Activated naive CD8-positive, alpha-beta T cell treated with anti-CD3 and anti-CD28 coated beads, Interleukin-2, amount 50 U/mL, for 24 hours (primary cell): ENCODE measurements at regions not wholly inside any gene's neighbourhood (a gene's known extent, or its start where the extent isn't known, plus 50 kb on each side); places are given as distances from the start of the nearest gene placed in this dataset.
A peak's percentile ranks its signal among the peaks of the same experiment; 100 is the strongest.
"Not testable (repeated sequence)": the region's sequence is repeated elsewhere in the genome, so short reads cannot be mapped to it uniquely, and the experiment has no call there.

Experiments used
- ATAC-seq: fragments of 150-1000 bp; cut with Tn5 transposase; one replicate; pipeline ENCODE4 v1.10.0; 2021
- DNase-seq: peaks from one replicate; pipeline ENCODE4 v3.0.0; 2021
- H3K27ac Mint-ChIP-seq: one replicate; pipeline ENCODE4 v1.8.0; 2021; ENCODE audit warnings: mild to moderate bottlenecking, mixed read lengths
- H3K27me3 Mint-ChIP-seq: one replicate; pipeline ENCODE4 v1.8.0; 2021; ENCODE audit warnings: mixed read lengths
- H3K36me3 Mint-ChIP-seq: one replicate; pipeline ENCODE4 v1.8.0; 2021; ENCODE audit warnings: low read depth, mixed read lengths
- H3K4me1 Mint-ChIP-seq: one replicate; pipeline ENCODE4 v1.8.0; 2021; ENCODE audit warnings: mixed read lengths
- H3K4me3 Mint-ChIP-seq: one replicate; pipeline ENCODE4 v1.8.0; 2021; ENCODE audit warnings: mild to moderate bottlenecking, moderate library complexity, mixed read lengths
- H3K9me3 Mint-ChIP-seq: one replicate; pipeline ENCODE4 v1.8.0; 2021; ENCODE audit warnings: mixed read lengths

DNA sequence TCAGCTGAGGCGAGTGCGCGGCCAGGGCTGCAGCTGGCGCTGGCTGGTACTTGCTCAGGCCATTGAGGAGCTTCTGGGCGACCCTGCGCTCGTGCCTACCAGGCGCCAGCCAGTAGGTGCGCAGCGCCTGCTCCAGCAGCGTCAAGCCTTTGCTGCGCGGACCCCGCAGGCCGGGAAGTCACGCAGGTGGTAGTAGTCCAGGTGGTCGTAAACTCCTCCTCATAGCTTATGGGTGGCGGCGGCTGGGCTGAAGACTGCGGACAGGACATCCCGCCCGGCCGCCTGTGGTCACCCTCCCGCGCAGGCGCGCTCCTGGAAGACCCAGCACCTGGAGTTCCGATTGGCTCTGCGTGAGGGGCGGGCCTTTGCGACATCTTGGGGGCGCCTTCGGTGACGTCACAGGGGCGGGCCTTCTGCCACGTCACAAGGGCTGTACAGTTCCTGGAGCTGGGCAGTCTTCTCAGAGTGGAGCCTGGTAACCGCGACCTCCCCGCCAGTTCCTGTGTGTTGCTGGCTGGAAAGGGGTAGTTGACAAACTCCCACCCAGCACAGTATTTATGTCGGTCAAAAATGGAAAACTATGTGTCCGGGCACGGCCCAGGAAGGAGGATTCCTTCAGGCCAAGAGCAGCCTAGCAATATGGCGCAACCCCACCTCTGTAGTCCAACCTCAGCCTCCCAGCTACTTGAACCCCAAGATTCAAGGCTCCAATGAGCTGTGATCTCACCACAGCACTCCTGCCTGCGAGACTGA lies 102.2 kb upstream of the VKORC1L1 start:
- H3K27ac Mint-ChIP-seq: peak overlapping the region; percentile 76
- H3K27me3 Mint-ChIP-seq: not testable (repeated sequence)

DNA sequence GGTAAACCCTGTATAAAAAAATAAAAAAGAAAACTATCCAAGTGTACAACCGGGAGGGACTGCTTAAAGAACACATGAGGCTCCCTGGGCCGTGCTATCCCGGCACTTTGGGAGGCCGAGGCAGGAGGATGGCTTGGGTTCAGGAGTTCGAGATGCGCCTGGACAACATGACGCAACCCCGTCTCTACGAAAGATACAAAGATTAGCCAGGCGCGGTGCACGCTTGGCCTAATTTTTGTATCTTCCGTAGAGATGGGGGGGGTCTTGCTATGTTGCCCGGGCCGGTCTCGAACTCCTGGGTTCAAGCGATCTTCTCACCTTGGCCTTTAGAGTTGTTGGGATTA lies 101.7 kb upstream of the VKORC1L1 start:
- not testable (repeated sequence) for ATAC-seq, DNase-seq, H3K27me3 Mint-ChIP-seq, H3K36me3 Mint-ChIP-seq, H3K9me3 Mint-ChIP-seq, H3K4me1 Mint-ChIP-seq
- Mint-ChIP-seq H3K27ac (peak overlapping the region; percentile 76), H3K4me3 (peak overlapping the region; percentile 87)

More for the DNA sequence above, 102.2 kb upstream of the VKORC1L1 start:
- not testable (repeated sequence) for H3K36me3 Mint-ChIP-seq, H3K4me1 Mint-ChIP-seq, H3K9me3 Mint-ChIP-seq
- peak overlapping the region; percentile 87 for H3K4me3 Mint-ChIP-seq
- peak; percentile 98 for ATAC-seq
- peak; percentile 93 for DNase-seq

DNA sequence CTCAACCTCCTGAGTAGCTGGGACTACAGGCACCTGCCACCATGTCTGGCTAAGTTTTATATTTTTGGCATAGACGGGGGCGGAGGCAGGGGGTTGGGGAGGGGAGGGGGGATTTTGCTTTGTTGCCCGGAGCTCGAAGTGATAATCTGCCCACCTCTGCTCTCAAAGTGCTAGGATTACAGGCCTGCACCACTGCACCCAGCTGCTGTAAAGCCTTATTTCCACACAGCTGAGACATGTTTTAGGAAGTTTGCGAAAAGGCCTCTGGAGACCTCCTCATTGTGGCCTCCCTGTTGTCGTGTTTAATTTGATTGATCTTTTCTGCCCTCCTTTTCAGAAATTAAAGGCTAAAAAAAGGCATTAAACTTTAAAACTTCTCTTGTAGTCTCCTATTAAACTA lies 96.2 kb upstream of the VKORC1L1 start:
- not testable (repeated sequence) for H3K9me3 Mint-ChIP-seq, H3K4me3 Mint-ChIP-seq, H3K27me3 Mint-ChIP-seq, H3K36me3 Mint-ChIP-seq, H3K27ac Mint-ChIP-seq, ATAC-seq, DNase-seq, H3K4me1 Mint-ChIP-seq

DNA sequence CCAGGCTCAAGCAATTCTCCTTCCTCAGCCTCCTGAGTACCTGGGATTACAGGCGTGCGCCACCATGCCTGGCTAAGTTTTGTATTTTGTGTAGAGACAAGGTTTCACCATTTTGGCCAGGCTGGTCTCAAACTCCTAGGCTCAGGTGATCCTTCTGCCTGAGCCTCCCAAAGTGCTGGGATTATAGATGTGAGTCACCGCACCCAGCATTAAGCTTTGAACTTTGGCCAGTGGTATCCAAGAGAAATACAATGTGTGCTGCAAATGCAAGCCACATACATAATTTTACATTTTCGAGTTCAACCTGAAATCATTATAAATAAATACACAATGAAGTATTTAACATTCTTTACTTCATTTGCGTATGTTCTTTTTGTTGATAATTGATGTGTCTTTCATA lies 82.9 kb upstream of the VKORC1L1 start:
- not testable (repeated sequence) for ATAC-seq, H3K27ac Mint-ChIP-seq, H3K4me3 Mint-ChIP-seq, H3K9me3 Mint-ChIP-seq, H3K27me3 Mint-ChIP-seq, DNase-seq, H3K36me3 Mint-ChIP-seq, H3K4me1 Mint-ChIP-seq

DNA sequence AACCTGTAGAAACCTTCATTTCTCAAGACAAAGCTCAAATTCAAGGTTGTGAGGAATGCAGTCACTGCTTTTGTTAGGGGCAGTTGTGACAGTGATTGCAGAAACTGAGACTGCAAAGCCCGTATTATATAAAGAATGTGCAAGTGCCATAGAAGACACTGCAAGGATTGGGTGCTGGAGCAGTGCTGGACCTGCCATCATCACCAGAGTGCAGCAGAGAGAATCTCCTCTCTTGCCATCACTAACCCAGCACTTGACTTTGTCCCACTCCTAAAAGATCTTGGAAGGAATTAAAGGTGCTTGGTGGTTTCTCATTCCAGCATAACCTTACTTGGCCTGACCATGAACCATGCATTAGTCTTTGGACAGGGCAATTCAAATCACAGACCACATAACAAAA lies 81.1 kb upstream of the VKORC1L1 start:
- H3K4me3 Mint-ChIP-seq, DNase-seq, H3K9me3 Mint-ChIP-seq, H3K27ac Mint-ChIP-seq, ATAC-seq, H3K4me1 Mint-ChIP-seq, H3K36me3 Mint-ChIP-seq, H3K27me3 Mint-ChIP-seq: not testable (repeated sequence)

DNA sequence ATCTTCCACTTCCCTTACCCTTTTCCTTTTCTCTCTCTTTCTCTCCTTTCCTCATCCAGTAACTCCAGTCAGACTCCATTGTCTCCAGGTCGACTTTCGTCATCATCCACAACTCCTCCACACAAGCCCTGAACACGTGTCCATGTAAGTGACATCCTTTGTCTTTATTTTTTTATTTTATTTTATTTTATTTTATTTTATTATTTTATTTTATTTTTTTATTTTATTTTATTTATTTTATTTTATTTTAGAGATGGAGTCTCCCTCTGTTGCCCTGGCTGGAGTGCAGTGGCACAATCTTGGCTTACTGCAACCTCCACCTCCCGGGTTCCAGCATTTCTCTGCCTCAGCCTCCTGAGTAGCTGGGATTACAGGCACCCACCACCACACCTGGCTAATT lies 80.1 kb upstream of the VKORC1L1 start:
- H3K9me3 Mint-ChIP-seq: not testable (repeated sequence)

DNA sequence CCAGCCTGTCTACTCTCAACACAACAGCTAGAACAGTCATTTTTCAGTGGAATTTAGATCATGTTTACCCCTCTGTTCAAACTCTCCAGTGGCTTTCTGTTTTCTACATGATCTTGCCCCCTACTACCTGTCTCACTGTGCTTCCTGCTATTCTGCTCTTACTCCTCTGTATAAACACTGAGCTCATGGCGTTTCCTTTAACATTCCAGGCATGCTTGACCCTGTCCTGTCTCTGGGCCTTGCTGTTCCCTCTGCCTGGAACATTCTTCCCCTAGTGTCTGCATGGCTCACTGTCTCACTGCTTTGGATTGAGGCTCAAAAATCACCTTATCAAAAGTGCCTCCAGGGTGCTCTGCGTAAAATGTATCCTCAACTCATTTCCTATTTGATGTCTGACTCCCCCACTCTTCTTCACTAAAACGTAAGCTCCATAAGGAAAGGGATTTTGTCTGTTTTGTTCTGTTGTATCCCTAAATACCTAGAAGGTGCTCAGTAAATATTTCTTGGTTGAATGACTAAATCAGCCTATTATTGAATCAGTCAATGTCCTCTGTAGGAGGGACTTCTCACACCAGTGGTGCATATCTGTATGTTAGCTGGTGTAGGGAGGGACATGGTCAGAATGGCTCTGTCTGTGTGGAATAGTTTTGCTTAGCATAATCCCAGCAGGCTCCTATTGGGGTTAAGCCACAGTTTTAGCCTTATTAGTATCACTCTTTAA lies 78.0 kb upstream of the VKORC1L1 start:
- ATAC-seq, H3K4me3 Mint-ChIP-seq, DNase-seq, H3K9me3 Mint-ChIP-seq, H3K36me3 Mint-ChIP-seq, H3K27me3 Mint-ChIP-seq, H3K27ac Mint-ChIP-seq, H3K4me1 Mint-ChIP-seq: not testable (repeated sequence)

More for the DNA sequence above, 80.1 kb upstream of the VKORC1L1 start:
- H3K36me3 Mint-ChIP-seq, H3K27ac Mint-ChIP-seq, ATAC-seq, H3K4me3 Mint-ChIP-seq, DNase-seq, H3K4me1 Mint-ChIP-seq, H3K27me3 Mint-ChIP-seq: not testable (repeated sequence)

DNA sequence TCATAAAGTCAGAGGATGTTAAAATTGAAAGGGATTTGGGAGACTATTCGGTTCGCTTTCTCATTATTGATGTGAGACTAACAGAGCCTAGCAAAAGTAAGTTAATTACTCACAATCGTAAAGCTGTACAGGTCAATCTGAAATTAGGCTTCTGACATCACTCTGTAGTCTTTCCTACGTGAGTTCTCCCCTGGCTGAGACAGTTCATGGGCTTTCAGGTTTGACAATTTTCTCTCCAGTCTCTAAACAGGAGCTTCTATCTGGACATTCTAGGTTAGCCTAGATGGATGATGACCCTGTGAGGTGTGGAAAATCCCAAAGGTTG lies 77.5 kb upstream of the VKORC1L1 start:
- not testable (repeated sequence) for H3K27ac Mint-ChIP-seq, H3K4me3 Mint-ChIP-seq, H3K36me3 Mint-ChIP-seq, ATAC-seq, DNase-seq, H3K27me3 Mint-ChIP-seq, H3K4me1 Mint-ChIP-seq, H3K9me3 Mint-ChIP-seq

DNA sequence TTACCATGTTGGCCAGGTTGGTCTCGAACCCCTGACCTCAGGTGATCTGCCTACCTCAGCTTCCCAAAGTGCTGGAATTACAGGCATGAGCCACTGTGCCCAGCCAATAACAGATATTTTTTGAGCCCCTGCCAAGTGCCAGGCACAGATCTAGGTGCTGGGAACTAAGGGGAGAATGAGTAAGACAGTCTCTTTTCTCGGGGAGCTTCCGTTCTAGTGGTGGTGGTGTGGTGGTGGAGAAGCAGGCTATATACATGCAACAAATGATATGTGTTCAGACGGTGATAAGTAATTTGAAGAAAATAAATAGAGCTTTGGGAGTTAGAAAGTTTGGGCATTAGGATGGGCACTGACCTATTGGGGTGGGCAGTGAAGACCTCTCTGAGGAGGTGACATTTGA lies 76.7 kb upstream of the VKORC1L1 start:
- Mint-ChIP-seq H3K36me3 (no peaks in the 10 kb centered on the region), H3K4me1 (peaks cover 8% of the 10 kb centered on the region), H3K27ac (no peak overlapping the region), H3K27me3 (no peaks in the 10 kb centered on the region), H3K9me3 (no peaks in the 10 kb centered on the region), H3K4me3 (no peak overlapping the region)
- ATAC-seq (no peak), DNase-seq (no peak)

DNA sequence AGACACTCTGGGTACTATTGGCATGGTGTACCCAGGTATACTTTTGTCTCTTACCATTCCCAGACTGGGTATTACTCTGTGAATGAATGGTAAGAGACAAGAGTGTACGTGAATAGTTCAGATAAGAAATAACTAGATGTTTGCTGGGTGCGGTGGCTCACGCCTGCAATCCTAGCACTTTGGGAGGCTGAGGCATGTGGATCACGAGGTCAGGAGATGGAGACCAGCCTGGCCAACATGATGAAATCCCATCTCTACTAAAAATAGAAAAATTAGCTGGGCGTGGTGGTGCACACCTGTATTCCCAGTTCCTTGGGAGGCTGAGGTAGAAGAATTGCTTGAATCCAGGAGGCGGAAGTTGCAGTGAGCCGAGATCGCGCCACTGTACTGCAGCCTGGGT lies 75.8 kb upstream of the VKORC1L1 start:
- not testable (repeated sequence) for DNase-seq, H3K27me3 Mint-ChIP-seq, ATAC-seq, H3K36me3 Mint-ChIP-seq, H3K4me1 Mint-ChIP-seq, H3K27ac Mint-ChIP-seq, H3K9me3 Mint-ChIP-seq, H3K4me3 Mint-ChIP-seq

DNA sequence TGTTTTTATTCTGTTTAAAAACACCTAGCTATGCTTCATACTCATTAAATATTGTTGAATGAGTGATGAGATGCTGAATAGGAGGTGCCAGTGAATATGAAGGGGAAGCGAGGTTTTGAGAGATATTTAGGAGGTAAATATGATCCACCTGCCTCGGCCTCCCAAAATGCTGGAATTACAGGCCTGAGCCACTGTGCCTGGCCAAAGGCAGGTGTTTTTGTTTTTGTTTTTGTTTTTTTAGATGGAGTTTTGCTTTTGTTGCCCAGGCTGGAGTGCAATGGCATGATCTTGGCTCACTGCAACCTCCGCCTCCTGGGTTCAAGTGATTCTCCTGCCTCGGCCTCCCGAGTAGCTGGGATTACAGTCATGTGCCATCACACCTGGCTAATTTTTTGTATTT lies 75.3 kb upstream of the VKORC1L1 start:
- not testable (repeated sequence) for H3K4me3 Mint-ChIP-seq, H3K9me3 Mint-ChIP-seq, H3K27me3 Mint-ChIP-seq, DNase-seq, H3K4me1 Mint-ChIP-seq, H3K36me3 Mint-ChIP-seq, H3K27ac Mint-ChIP-seq, ATAC-seq

DNA sequence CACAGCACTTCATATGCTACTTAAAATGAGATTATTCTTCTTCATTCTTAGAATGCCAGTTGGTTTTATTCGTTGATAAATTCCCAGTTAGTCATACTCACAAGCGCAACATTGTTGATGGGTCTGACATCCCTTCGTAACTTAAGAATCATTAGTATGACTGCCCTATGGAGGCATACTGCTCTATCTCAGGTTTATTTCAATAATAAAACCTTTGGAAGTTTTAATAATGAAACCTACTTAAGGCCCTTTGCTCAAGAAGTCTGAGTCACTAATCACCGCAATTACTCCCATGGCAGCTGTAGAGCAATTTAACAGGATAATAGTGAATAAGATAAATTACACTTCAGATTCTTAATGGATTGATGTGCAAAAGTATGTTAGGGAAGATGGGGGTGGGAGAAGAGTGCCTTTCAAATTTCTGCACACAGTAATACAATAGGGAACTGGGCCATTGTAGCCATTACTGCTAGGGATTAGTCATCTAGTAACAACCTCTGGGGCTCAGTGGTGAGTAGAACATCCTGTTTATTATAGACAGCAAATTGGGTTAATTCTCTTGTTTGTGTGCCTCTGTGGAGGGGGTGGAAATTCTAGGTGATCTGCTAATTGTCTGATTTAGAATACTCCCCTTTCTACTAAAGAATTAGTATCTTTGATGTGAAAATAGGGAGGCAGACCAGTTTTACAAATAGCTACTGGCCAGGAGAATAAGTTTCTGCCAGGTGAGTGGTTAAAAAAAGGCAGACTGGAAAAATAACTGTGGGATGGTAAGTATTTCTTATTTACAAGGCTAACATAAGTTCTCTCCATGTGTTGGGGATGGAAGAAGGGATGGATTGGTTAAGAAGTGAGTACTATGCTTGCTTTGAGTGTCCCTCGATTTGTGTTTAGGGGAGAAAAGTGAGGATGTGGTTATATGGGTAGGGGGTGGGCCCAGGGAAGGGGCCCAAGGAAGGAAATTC lies 74.5 kb upstream of the VKORC1L1 start:
- Mint-ChIP-seq H3K27ac (peak overlapping the region; percentile 6), H3K27me3 (no peaks in the 10 kb centered on the region), H3K36me3 (no peaks in the 10 kb centered on the region), H3K9me3 (no peaks in the 10 kb centered on the region), H3K4me1 (peaks cover 8% of the 10 kb centered on the region), H3K4me3 (no peak overlapping the region)
- no peak for DNase-seq
- peak; percentile 49 for ATAC-seq

DNA sequence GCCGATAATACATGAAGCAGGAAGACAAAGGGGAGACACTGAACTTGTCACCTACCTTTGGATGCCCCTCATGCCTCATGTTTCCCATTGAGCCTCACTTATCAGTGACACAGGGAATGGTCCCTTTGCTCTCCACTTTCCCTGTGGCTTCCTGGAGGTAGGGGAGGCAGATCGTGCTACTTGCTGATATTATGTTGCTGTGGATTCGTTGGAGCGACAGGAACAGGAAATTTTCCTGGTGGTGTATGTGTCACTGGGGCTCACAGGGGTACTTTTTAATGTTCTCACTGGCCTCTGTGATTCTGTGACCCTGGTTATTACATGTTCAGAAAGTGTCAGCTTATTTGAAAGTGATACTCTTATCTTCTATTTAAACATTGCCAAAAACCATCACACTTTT lies 72.7 kb upstream of the VKORC1L1 start:
- H3K4me1 Mint-ChIP-seq, H3K36me3 Mint-ChIP-seq, H3K27ac Mint-ChIP-seq, H3K4me3 Mint-ChIP-seq, DNase-seq, H3K9me3 Mint-ChIP-seq, H3K27me3 Mint-ChIP-seq, ATAC-seq: not testable (repeated sequence)

DNA sequence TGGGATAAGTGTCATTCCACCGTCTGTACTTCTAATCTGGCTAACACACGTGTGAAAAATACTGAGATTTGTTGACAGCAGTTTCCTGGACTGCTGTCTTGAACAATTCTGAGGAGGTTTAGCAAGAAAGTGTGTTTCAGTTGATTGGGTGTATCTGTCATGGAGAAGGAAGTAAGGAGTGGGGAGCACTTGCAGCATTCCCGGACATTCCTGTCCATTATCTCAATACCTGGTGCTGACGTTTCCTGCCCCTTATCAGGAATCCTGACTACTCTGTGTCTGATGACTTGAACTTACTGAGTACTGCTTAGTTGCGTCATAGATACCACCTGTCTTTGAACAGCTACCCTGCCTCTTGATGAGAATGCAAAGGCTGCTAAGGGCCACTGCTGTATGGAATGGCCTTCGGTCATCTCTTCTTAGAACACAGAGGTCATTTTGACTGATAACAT lies 72.0 kb upstream of the VKORC1L1 start:
- H3K27me3 Mint-ChIP-seq: no peaks in the 10 kb centered on the region
- DNase-seq: no peak
- peaks cover 8% of the 10 kb centered on the region for H3K4me1 Mint-ChIP-seq
- no peak for ATAC-seq
- no peaks in the 10 kb centered on the region for H3K36me3 Mint-ChIP-seq
- H3K27ac Mint-ChIP-seq: no peak overlapping the region
- no peaks in the 10 kb centered on the region for H3K9me3 Mint-ChIP-seq
- no peak overlapping the region for H3K4me3 Mint-ChIP-seq

DNA sequence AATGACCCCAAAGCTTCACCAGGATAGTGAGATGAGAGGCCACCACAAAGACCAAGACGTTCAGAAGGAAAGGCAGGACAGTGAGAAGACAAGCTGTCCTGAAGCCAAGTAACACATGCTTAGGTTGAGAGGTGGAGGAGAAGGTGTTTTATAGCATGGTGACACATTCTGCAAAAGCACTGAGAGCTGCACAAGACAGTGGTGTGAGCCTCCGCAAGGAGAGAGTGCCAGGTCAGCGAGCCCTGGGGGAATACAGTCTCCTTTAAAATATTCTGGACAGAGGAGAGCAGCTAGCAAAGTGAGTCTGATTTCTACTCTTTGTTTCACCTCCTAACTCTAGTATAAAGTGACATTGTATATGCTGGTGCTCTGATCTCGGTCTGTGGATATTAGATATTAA lies 68.0 kb upstream of the VKORC1L1 start:
- Mint-ChIP-seq H3K27me3 (no peaks in the 10 kb centered on the region), H3K36me3 (peaks cover 5% of the 10 kb centered on the region), H3K27ac (no peak overlapping the region), H3K9me3 (peaks cover 4% of the 10 kb centered on the region), H3K4me1 (no peaks in the 10 kb centered on the region), H3K4me3 (no peak overlapping the region)
- DNase-seq: no peak
- no peak for ATAC-seq
